ENCODE measurements at regions not wholly inside any gene's neighbourhood (a gene's known extent, or its start where the extent isn't known, plus 50 kb on each side); places are given as distances from the start of the nearest gene placed in this dataset.

- no peak overlapping the region for H3K9ac ChIP-seq (replicated peaks in 1 of 4; ENCODE audit: extremely low read depth in 1 of 4, low read depth in 3 of 4, low read length in 3 of 4)
- no peaks in the 10 kb centered on the region for H4K20me1 ChIP-seq (replicated peaks in 1 of 2; ENCODE audit: control insufficient read depth in 1 of 2, insufficient read depth in 2 of 2, low read length in 2 of 2)
- no peak overlapping the region for H2BK120ac ChIP-seq (replicated peaks; ENCODE audit: low read depth, low read length)
- H3K56ac ChIP-seq (replicated peaks; ENCODE audit: insufficient read length, low read depth, low read length): no peak overlapping the region
- no peak overlapping the region for H2BK15ac ChIP-seq (ENCODE audit: low read length)
- H3K4me2 ChIP-seq (ENCODE audit: insufficient read depth in 1 of 2, low read depth in 2 of 2, low read length in 2 of 2): no peak overlapping the region
- no peak overlapping the region for H2BK12ac ChIP-seq (ENCODE audit: low read depth, low read length)
- no peaks in the 10 kb centered on the region for H3K79me1 ChIP-seq (ENCODE audit: low read depth, low read length)
- peaks cover 0 to 1% (median 0%) of the 10 kb centered on the region in 4 experiments; a peak in 2 of 7 replicates for H3K27me3 ChIP-seq (replicated peaks in 1 of 4; ENCODE audit: control insufficient read depth in 3 of 4, extremely low read depth in 1 of 4, insufficient read depth in 3 of 4, low read length in 3 of 4)
- no peaks in the 10 kb centered on the region for H3K4me1 ChIP-seq (replicated peaks in 1 of 4; ENCODE audit: control insufficient read depth in 3 of 4, insufficient read depth in 4 of 4, low read length in 3 of 4)
- H3K79me2 ChIP-seq (ENCODE audit: control insufficient read depth in 1 of 2, insufficient read depth in 2 of 2, low read length in 2 of 2): no peaks in the 10 kb centered on the region
- H3K4me3 ChIP-seq (ENCODE audit: extremely low read depth in 1 of 4, insufficient read depth in 2 of 4, low read depth in 3 of 4, low read length in 4 of 4): no peak overlapping the region
- no peaks in the 10 kb centered on the region for H3K36me3 ChIP-seq (ENCODE audit: control insufficient read depth in 2 of 4, insufficient read depth in 4 of 4, low read length in 3 of 4)
- FAIRE-seq (no peak), DNase-seq (ENCODE audit: low read depth in 1 of 2, low spot score in 2 of 2) (no peak)
- no peak overlapping the region for H2AFZ ChIP-seq (ENCODE audit: low read length)
- CTCF ChIA-PET (ENCODE audit: partially characterized antibody): no interaction called here
- H4K91ac ChIP-seq (replicated peaks; ENCODE audit: insufficient read length, low read length): no peak overlapping the region
- H2AK5ac ChIP-seq (ENCODE audit: low read depth, low read length): no peak overlapping the region
- no peak overlapping the region for H4K5ac ChIP-seq (ENCODE audit: insufficient read length, low read depth, low read length)
- no peak overlapping the region for H2BK20ac ChIP-seq (ENCODE audit: low read length)
- H3K14ac ChIP-seq (ENCODE audit: insufficient read length): no peak overlapping the region
- POLR2A ChIA-PET (ENCODE audit: partially characterized antibody): no interaction called here
- no peak overlapping the region for H3K23ac ChIP-seq (ENCODE audit: insufficient read length)
- no peaks in the 10 kb centered on the region for H3K9me3 ChIP-seq (ENCODE audit: insufficient read depth in 2 of 2, low read depth in 1 of 2, low read length in 1 of 2)
- no peak overlapping the region for H3K18ac ChIP-seq (ENCODE audit: extremely low read depth, low read length)
- H4K8ac ChIP-seq (ENCODE audit: extremely low read depth, insufficient read depth, low read length): no peak overlapping the region
- H3K23me2 ChIP-seq (ENCODE audit: low read depth, low read length): no peaks in the 10 kb centered on the region
- H2BK5ac ChIP-seq (ENCODE audit: low read depth, low read length): no peak overlapping the region
- H3K27ac ChIP-seq (ENCODE audit: low read depth, low read length): no peak overlapping the region
- H3K4ac ChIP-seq (replicated peaks; ENCODE audit: insufficient read length, low read depth, low read length): no peak overlapping the region
- TF ChIP-seq USF2 (IDR thresholded peaks at IDR 0.05; ENCODE audit: low read length) (no peak), SAP30 (IDR thresholded peaks at IDR 0.05; ENCODE audit: insufficient read depth, insufficient replicate concordance, low read length) (no peak), ATF3 (IDR thresholded peaks at IDR 0.05; ENCODE audit: insufficient read depth, low read depth, low read length) (no peak), POU5F1 (IDR thresholded peaks at IDR 0.05; ENCODE audit: low read depth, low read length) (no peak), TCF12 (IDR thresholded peaks at IDR 0.05; ENCODE audit: low read depth, low read length) (no peak), E2F6 (IDR thresholded peaks at IDR 0.05) (no peak), JUND (IDR thresholded peaks at IDR 0.05; ENCODE audit: low read length) (no peak), TBP (IDR thresholded peaks at IDR 0.05; ENCODE audit: low read depth, low read length) (no peak), BRCA1 (IDR thresholded peaks at IDR 0.05; ENCODE audit: low read depth, low read length) (no peak), CHD2 (IDR thresholded peaks at IDR 0.05; ENCODE audit: low read length) (no peak), ASH2L (IDR thresholded peaks at IDR 0.05; ENCODE audit: low read length) (no peak), POLR2AphosphoS5 (IDR thresholded peaks at IDR 0.05; ENCODE audit: low read depth, low read length) (no peak), TAF1 (IDR thresholded peaks at IDR 0.05; ENCODE audit: low read depth, low read length) (no peak)
These were observed 129.9 kb downstream of the ZNF92 start for GRCh38 chr7:65503434-65504152.

Measured in H1 (cell line).